HG03565 (cell line): ENCODE measurements at regions not wholly inside any gene's neighbourhood (a gene's known extent, or its start where the extent isn't known, plus 50 kb on each side); places are given as distances from the start of the nearest gene placed in this dataset.
"Not testable (repeated sequence)": the region's sequence is repeated elsewhere in the genome, so short reads cannot be mapped to it uniquely, and the experiment has no call there.

Source experiments
- ATAC-seq: cut with Tn5 transposase; IDR thresholded peaks from one replicate; pipeline ENCODE4 v1.9.1; 2021; ENCODE audit warnings: mild to moderate bottlenecking, moderate library complexity; ENCODE audit not compliant: unreplicated experiment

- no peak for ATAC-seq
These were observed 65.6 kb upstream of the NANOS1 start for GRCh38 chr10:118963933-118964332.

GRCh38 chr10:118964476-118964875, 65.0 kb upstream of the NANOS1 start:
- not testable (repeated sequence) for ATAC-seq

GRCh38 chr10:118965096-118965495, 64.4 kb upstream of the NANOS1 start:
- ATAC-seq = no peak

- no peak for ATAC-seq
These were observed 63.9 kb upstream of the NANOS1 start for GRCh38 chr10:118965645-118966044.

GRCh38 chr10:118966076-118966849, 63.3 kb upstream of the NANOS1 start:
- ATAC-seq = no peak

- ATAC-seq = no peak
These were observed 62.7 kb upstream of the NANOS1 start for GRCh38 chr10:118966850-118967125.

- no peak for ATAC-seq
These were observed 62.4 kb upstream of the NANOS1 start for GRCh38 chr10:118967160-118967559.

- no peak for ATAC-seq
These were observed 61.5 kb upstream of the NANOS1 start for GRCh38 chr10:118968060-118968459.

- ATAC-seq = no peak
These were observed 61.0 kb upstream of the NANOS1 start for GRCh38 chr10:118968482-118968881.

- no peak for ATAC-seq
These were observed 60.5 kb upstream of the NANOS1 start for GRCh38 chr10:118969014-118969413.

- no peak for ATAC-seq
These were observed 58.7 kb upstream of the NANOS1 start for GRCh38 chr10:118970770-118971169.

- no peak for ATAC-seq
These were observed 58.3 kb upstream of the NANOS1 start for GRCh38 chr10:118971187-118971586.

- no peak for ATAC-seq
These were observed 57.6 kb upstream of the NANOS1 start for GRCh38 chr10:118971876-118972275.

GRCh38 chr10:118973744-118974143, 55.8 kb upstream of the NANOS1 start:
- no peak for ATAC-seq

GRCh38 chr10:118974951-118975350, 54.6 kb upstream of the NANOS1 start:
- ATAC-seq = no peak

- not testable (repeated sequence) for ATAC-seq
These were observed 53.3 kb upstream of the NANOS1 start for GRCh38 chr10:118976219-118976618.

- no peak for ATAC-seq
These were observed 52.4 kb upstream of the NANOS1 start for GRCh38 chr10:118977022-118977599.

GRCh38 chr10:118977835-118978234, 51.7 kb upstream of the NANOS1 start:
- no peak for ATAC-seq

GRCh38 chr10:118978316-118978997, 51.1 kb upstream of the NANOS1 start:
- ATAC-seq = no peak

GRCh38 chr10:118978998-118979350, 50.5 kb upstream of the NANOS1 start:
- no peak for ATAC-seq

GRCh38 chr10:118979661-118980060, 49.9 kb upstream of the NANOS1 start:
- no peak for ATAC-seq
